Neutrophil (primary cell): ENCODE measurements at regions not wholly inside any gene's neighbourhood (a gene's known extent, or its start where the extent isn't known, plus 50 kb on each side); places are given as distances from the start of the nearest gene placed in this dataset.

Source experiments
- H3K27ac ChIP-seq: fragments of 200-600 bp; sonication (generic); 2 replicates; pipeline ENCODE4 v1.5.1; 2016; ENCODE audit warnings: mild to moderate bottlenecking, moderate library complexity
- H3K27me3 ChIP-seq: fragments of 200-600 bp; sonication (generic); 2 replicates; pipeline ENCODE4 v1.6.0; 2016; ENCODE audit warnings: mild to moderate bottlenecking
- H3K36me3 ChIP-seq: fragments of 200-600 bp; sonication (generic); 2 replicates; pipeline ENCODE4 v1.5.1; 2017
- H3K4me1 ChIP-seq, 2 experiments: fragments of 200-600 bp in 1 of 2; sonication (generic) in 1 of 2; 1 replicate in 1 of 2; 2 replicates in 1 of 2; pipeline versions ENCODE4 v1.5.1 to v1.6.1; 2013 to 2016; ENCODE audit warnings: low read depth in 1 of 2, low read length in 1 of 2, mild to moderate bottlenecking in 1 of 2, moderate library complexity in 1 of 2; ENCODE audit not compliant: control insufficient read depth in 1 of 2, insufficient read depth in 1 of 2
- H3K4me3 ChIP-seq, 2 experiments: fragments of 200-600 bp in 1 of 2; sonication (generic) in 1 of 2; 1 replicate in 1 of 2; 2 replicates in 1 of 2; pipeline ENCODE4 v1.5.1; 2013 to 2016; ENCODE audit warnings: low read depth in 1 of 2, low read length in 1 of 2, mild to moderate bottlenecking in 1 of 2, moderate library complexity in 1 of 2
- H3K9me3 ChIP-seq: fragments of 200-600 bp; sonication (generic); 2 replicates; pipeline ENCODE4 v1.5.1; 2016
- CTCF ChIP-seq: fragments of 200-600 bp; sonication (generic); IDR thresholded peaks from 2 replicates; pipeline ENCODE4 v1.5.1; 2016; ENCODE audit warnings: antibody characterized with exemption

- peaks cover 59% of the 10 kb centered on the region for H3K27me3 ChIP-seq
- H3K9me3 ChIP-seq = no peaks in the 10 kb centered on the region
- H3K4me1 ChIP-seq = peaks cover 0 to 2% of the 10 kb centered on the region in 2 experiments
- H3K27ac ChIP-seq = no peak overlapping the region
- no peaks in the 10 kb centered on the region for H3K36me3 ChIP-seq
- no peak overlapping the region for H3K4me3 ChIP-seq
- no peak for TF ChIP-seq CTCF
Observed at GRCh38 chr10:29189256-29189655, 99.6 kb upstream of the LYZL1 start.

GRCh38 chr10:29191674-29192073 is 97.2 kb upstream of the LYZL1 start:
- Histone ChIP-seq H3K9me3 (no peaks in the 10 kb centered on the region), H3K4me1 (peaks cover 0 to 2% of the 10 kb centered on the region in 2 experiments), H3K27me3 (peaks cover 63% of the 10 kb centered on the region), H3K4me3 (no peak overlapping the region), H3K36me3 (no peaks in the 10 kb centered on the region), H3K27ac (no peak overlapping the region)
- TF ChIP-seq CTCF = no peak

GRCh38 chr10:29199339-29199738 is 89.5 kb upstream of the LYZL1 start:
- Histone ChIP-seq H3K4me3 (no peak overlapping the region), H3K27me3 (peaks cover 78% of the 10 kb centered on the region), H3K4me1 (no peaks in the 10 kb centered on the region), H3K9me3 (no peaks in the 10 kb centered on the region), H3K27ac (no peak overlapping the region), H3K36me3 (no peaks in the 10 kb centered on the region)
- TF ChIP-seq CTCF = no peak

DNA sequence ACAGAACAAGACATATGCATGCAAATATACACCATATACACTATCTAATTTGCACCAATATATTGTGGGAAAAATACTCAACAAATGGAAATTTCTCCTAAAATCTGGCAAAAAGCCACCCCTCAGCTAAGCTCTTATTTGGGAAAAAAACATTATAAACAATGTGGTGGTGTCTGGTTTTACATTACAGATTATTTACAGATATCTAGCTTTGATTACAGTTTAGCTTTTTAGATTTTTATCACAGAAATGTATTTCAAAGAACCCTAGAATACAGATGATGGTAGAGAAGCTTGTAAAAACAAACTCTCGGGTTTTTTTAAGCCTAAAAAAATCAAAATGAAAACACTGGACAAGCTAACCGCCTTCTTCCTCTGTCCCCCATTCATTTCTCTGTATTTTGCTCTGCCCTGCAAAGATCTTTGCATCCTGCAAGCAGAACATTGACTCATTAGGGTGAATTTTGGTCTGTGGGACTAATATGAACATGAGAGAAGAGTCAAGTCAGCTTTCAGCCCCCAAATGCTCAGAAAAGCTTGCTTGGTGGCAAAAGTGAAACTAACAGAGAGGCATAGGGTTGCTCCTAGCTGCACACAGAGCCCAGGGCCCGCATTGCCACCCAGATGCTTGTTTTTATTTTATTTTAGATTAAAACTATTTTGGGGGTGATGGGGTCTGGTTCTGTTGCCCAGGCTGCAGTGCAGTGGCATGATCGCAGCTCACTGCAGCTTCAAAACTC is 88.8 kb upstream of the LYZL1 start:
- Histone ChIP-seq H3K4me3 (no peak overlapping the region), H3K27me3 (peaks cover 78% of the 10 kb centered on the region), H3K27ac (no peak overlapping the region), H3K4me1 (no peaks in the 10 kb centered on the region), H3K36me3 (no peaks in the 10 kb centered on the region), H3K9me3 (no peaks in the 10 kb centered on the region)
- TF ChIP-seq CTCF = no peak

- Histone ChIP-seq H3K36me3 (no peaks in the 10 kb centered on the region), H3K4me3 (no peak overlapping the region)
- no peak for TF ChIP-seq CTCF
Observed at GRCh38 chr10:29202386-29202940, 86.4 kb upstream of the LYZL1 start.

More at GRCh38 chr10:29202386-29202940, 86.4 kb upstream of the LYZL1 start:
- no peaks in the 10 kb centered on the region for H3K4me1 ChIP-seq
- no peaks in the 10 kb centered on the region for H3K9me3 ChIP-seq
- no peak overlapping the region for H3K27ac ChIP-seq
- H3K27me3 ChIP-seq = peaks cover 77% of the 10 kb centered on the region
